ENCODE measurements at regions not wholly inside any gene's neighbourhood (a gene's known extent, or its start where the extent isn't known, plus 50 kb on each side); places are given as distances from the start of the nearest gene placed in this dataset.

DNA sequence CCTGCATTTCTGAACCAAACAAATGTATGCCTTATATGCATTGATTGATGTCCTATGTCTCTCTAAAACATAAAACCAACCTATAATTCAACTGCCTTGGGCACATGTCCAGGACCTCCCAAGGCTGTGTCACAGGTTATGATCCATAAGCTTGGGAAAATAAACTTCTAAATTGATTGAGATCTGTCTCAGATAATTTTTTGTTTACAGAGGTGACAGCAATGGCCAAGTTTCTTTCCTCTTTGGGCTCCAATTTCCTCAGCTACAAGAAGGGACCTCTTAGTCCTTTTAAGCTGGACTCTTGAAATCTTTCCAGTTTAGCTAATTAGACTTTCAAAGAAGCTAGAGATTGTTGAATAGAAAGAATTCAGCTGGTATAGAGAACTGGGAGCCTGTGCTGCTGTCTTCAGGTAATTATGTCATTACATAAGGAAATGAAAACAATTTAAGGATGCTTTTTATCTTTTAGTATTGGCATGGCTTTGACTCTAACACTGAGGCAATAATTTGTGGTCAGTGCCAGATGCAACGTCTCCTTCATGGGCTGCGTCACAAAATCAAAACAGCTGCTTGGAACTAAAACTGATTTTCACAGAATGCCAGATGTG is 412.1 kb upstream of the TRIB2 start:
- Histone ChIP-seq H3K27ac (ENCODE audit: low read depth, low read length) (no peak overlapping the region), H3F3A (ENCODE audit: control insufficient read depth, insufficient read depth) (no peaks in the 10 kb centered on the region), H3K27me3 (ENCODE audit: control insufficient read depth, low read length) (no peaks in the 10 kb centered on the region), H3K4me2 (ENCODE audit: low read length) (no peak overlapping the region), H3K4me1 (ENCODE audit: control insufficient read depth, low read length) (no peaks in the 10 kb centered on the region), H4K20me1 (ENCODE audit: control insufficient read depth, insufficient read depth, low read depth, low read length) (no peaks in the 10 kb centered on the region), H3K4me3 (ENCODE audit: low read length) (no peak overlapping the region), H3K79me2 (ENCODE audit: control insufficient read depth, low read length) (no peaks in the 10 kb centered on the region), H3K9me2 (replicated peaks; ENCODE audit: control insufficient read depth, low read length) (no peaks in the 10 kb centered on the region), H3K9me3 (ENCODE audit: control insufficient read depth, insufficient read depth, low read length) (no peaks in the 10 kb centered on the region), H3K36me3 (ENCODE audit: control insufficient read depth, low read length) (no peaks in the 10 kb centered on the region)
- no peak for TF ChIP-seq CTCF (IDR thresholded peaks at IDR 0.05; ENCODE audit: low read depth, low read length, poor library complexity, severe bottlenecking)
- no peak for TF ChIP-seq EZH2phosphoT487 (IDR thresholded peaks at IDR 0.05; ENCODE audit: borderline replicate concordance, low read length)

DNA sequence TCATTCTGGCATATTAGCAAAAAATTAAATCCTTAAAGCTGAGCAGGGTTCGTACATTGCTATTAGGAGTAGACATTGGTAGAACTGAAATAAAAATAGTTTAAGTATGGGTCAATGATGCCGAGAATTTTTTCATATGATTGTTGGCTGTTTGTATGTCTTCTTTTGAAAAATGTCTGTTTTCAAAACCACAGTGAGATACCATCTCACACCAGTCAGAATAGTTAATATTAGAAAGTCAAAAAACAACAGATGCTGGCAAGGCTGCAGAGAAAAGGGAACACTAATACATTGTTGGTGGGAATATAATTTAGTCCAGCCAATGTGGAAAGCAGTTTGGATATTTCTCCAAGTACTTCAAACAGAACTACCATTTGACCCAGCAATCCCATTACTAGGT is 410.8 kb upstream of the TRIB2 start:
- TF ChIP-seq EZH2phosphoT487 (IDR thresholded peaks at IDR 0.05; ENCODE audit: borderline replicate concordance, low read length) (no peak), CTCF (IDR thresholded peaks at IDR 0.05; ENCODE audit: low read depth, low read length, poor library complexity, severe bottlenecking) (no peak)

GRCh38 chr2:12310399-12310798 is 406.3 kb upstream of the TRIB2 start:
- Histone ChIP-seq H3K36me3 (ENCODE audit: control insufficient read depth, low read length) (no peaks in the 10 kb centered on the region), H3K27me3 (ENCODE audit: control insufficient read depth, low read length) (no peaks in the 10 kb centered on the region), H3K4me1 (ENCODE audit: control insufficient read depth, low read length) (peaks cover 10% of the 10 kb centered on the region), H3K4me3 (ENCODE audit: low read length) (no peak overlapping the region), H3K9me3 (ENCODE audit: control insufficient read depth, insufficient read depth, low read length) (no peaks in the 10 kb centered on the region), H3K4me2 (ENCODE audit: low read length) (no peak overlapping the region), H3K27ac (ENCODE audit: low read depth, low read length) (no peak overlapping the region), H3F3A (ENCODE audit: control insufficient read depth, insufficient read depth) (no peaks in the 10 kb centered on the region), H4K20me1 (ENCODE audit: control insufficient read depth, insufficient read depth, low read depth, low read length) (no peaks in the 10 kb centered on the region), H3K9me2 (replicated peaks; ENCODE audit: control insufficient read depth, low read length) (no peaks in the 10 kb centered on the region), H3K79me2 (ENCODE audit: control insufficient read depth, low read length) (no peaks in the 10 kb centered on the region)
- TF ChIP-seq CTCF (IDR thresholded peaks at IDR 0.05; ENCODE audit: low read depth, low read length, poor library complexity, severe bottlenecking), result no peak
- TF ChIP-seq EZH2phosphoT487 (IDR thresholded peaks at IDR 0.05; ENCODE audit: borderline replicate concordance, low read length), result no peak

More for the DNA sequence above, 410.8 kb upstream of the TRIB2 start:
- Histone ChIP-seq H3K79me2 (ENCODE audit: control insufficient read depth, low read length) (no peaks in the 10 kb centered on the region), H3K4me1 (ENCODE audit: control insufficient read depth, low read length) (no peaks in the 10 kb centered on the region), H3K27ac (ENCODE audit: low read depth, low read length) (no peak overlapping the region), H4K20me1 (ENCODE audit: control insufficient read depth, insufficient read depth, low read depth, low read length) (no peaks in the 10 kb centered on the region), H3K4me3 (ENCODE audit: low read length) (no peak overlapping the region), H3F3A (ENCODE audit: control insufficient read depth, insufficient read depth) (no peaks in the 10 kb centered on the region), H3K36me3 (ENCODE audit: control insufficient read depth, low read length) (no peaks in the 10 kb centered on the region), H3K9me2 (replicated peaks; ENCODE audit: control insufficient read depth, low read length) (no peaks in the 10 kb centered on the region), H3K9me3 (ENCODE audit: control insufficient read depth, insufficient read depth, low read length) (no peaks in the 10 kb centered on the region), H3K4me2 (ENCODE audit: low read length) (no peak overlapping the region), H3K27me3 (ENCODE audit: control insufficient read depth, low read length) (no peaks in the 10 kb centered on the region)
